HEK293T (cell line): ENCODE measurements at regions not wholly inside any gene's neighbourhood (a gene's known extent, or its start where the extent isn't known, plus 50 kb on each side); places are given as distances from the start of the nearest gene placed in this dataset.

Experiments used
- CTCF ChIA-PET: fragments of 350-600 bp; formaldehyde crosslinking; extraction: SDS; loops from one replicate; lab custom pipeline; 2021; ENCODE audit warnings: antibody characterized with exemption, inconsistent platforms; lab: Yijun Ruan, JAX
- POLR2A ChIA-PET: fragments of 350-600 bp; formaldehyde crosslinking; extraction: SDS; loops from one replicate; lab custom pipeline; 2020; ENCODE audit warnings: antibody characterized with exemption, inconsistent platforms; lab: Yijun Ruan, JAX
- DNase-seq: peaks from one replicate; pipeline ENCODE4 v3.0.0; 2012; ENCODE audit warnings: mixed read lengths; ENCODE audit errors: extremely low spot score
- ARNT ChIP-seq: fragments of 450-650 bp; IDR thresholded peaks from 2 replicates; pipeline ENCODE4 v1.6.1; 2017; ENCODE audit warnings: mild to moderate bottlenecking
- BHLHE40 ChIP-seq: fragments of 450-650 bp; IDR thresholded peaks from 2 replicates; pipeline ENCODE4 v1.6.1; 2016; ENCODE audit warnings: mild to moderate bottlenecking, moderate library complexity, borderline replicate concordance
- CTBP1 ChIP-seq: fragments of 450-650 bp; IDR thresholded peaks from 2 replicates; pipeline ENCODE4 v1.6.1; 2016; ENCODE audit warnings: borderline replicate concordance
- ELF4 ChIP-seq: fragments of 450-650 bp; IDR thresholded peaks from 2 replicates; pipeline ENCODE4 v1.6.1; 2017; ENCODE audit warnings: antibody characterized with exemption
- FOXA1 ChIP-seq: fragments of 450-650 bp; IDR thresholded peaks from 2 replicates; pipeline ENCODE4 v1.6.1; 2016; ENCODE audit warnings: mild to moderate bottlenecking
- FOXK2 ChIP-seq: fragments of 450-650 bp; IDR thresholded peaks from 2 replicates; pipeline ENCODE4 v1.6.1; 2016; ENCODE audit warnings: mild to moderate bottlenecking
- FOXM1 ChIP-seq: fragments of 450-650 bp; IDR thresholded peaks from 2 replicates; pipeline ENCODE4 v1.6.1; 2017; ENCODE audit warnings: mild to moderate bottlenecking, borderline replicate concordance
- HDGF ChIP-seq: fragments of 450-650 bp; IDR thresholded peaks from 2 replicates; pipeline ENCODE4 v1.6.1; 2017; ENCODE audit warnings: antibody characterized with exemption, borderline replicate concordance
- L3MBTL2 ChIP-seq: fragments of 450-650 bp; conservative IDR thresholded peaks from 2 replicates; pipeline ENCODE4 v1.6.1; 2016; ENCODE audit warnings: mild to moderate bottlenecking
- LEF1 ChIP-seq: fragments of 450-650 bp; IDR thresholded peaks from 2 replicates; pipeline ENCODE4 v1.6.1; 2017; ENCODE audit warnings: mild to moderate bottlenecking, borderline replicate concordance
- NFRKB ChIP-seq: fragments of 450-650 bp; IDR thresholded peaks from 2 replicates; pipeline ENCODE4 v1.6.1; 2016; ENCODE audit warnings: mild to moderate bottlenecking, moderate library complexity
- PKNOX1 ChIP-seq: fragments of 450-650 bp; IDR thresholded peaks from 2 replicates; pipeline ENCODE4 v1.6.1; 2016
- SP1 ChIP-seq: fragments of 450-650 bp; IDR thresholded peaks from 2 replicates; pipeline ENCODE4 v1.6.1; 2017
- SUZ12 ChIP-seq: fragments of 450-650 bp; IDR thresholded peaks from 2 replicates; pipeline ENCODE4 v1.6.1; 2016; ENCODE audit warnings: mild to moderate bottlenecking
- TARDBP ChIP-seq: fragments of 450-650 bp; IDR thresholded peaks from 2 replicates; pipeline ENCODE4 v1.6.1; 2016
- ZNF384 ChIP-seq: fragments of 450-650 bp; IDR thresholded peaks from 2 replicates; pipeline ENCODE4 v1.6.1; 2016

- POLR2A ChIA-PET: no interaction called here
- TF ChIP-seq LEF1 (no peak), TARDBP (no peak), SUZ12 (no peak), CTBP1 (no peak), FOXA1 (no peak), SP1 (no peak), FOXM1 (no peak), PKNOX1 (no peak), HDGF (no peak)
- no peak for DNase-seq
- CTCF ChIA-PET: no interaction called here
These were observed 51.2 kb upstream of the SEC16B start for GRCh38 chr1:178020968-178021640.

GRCh38 chr1:178021950-178022349, 52.1 kb upstream of the SEC16B start:
- TF ChIP-seq ARNT: no peak
- ChIA-PET CTCF (no interaction called here), POLR2A (no interaction called here)
- no peak for DNase-seq

DNA sequence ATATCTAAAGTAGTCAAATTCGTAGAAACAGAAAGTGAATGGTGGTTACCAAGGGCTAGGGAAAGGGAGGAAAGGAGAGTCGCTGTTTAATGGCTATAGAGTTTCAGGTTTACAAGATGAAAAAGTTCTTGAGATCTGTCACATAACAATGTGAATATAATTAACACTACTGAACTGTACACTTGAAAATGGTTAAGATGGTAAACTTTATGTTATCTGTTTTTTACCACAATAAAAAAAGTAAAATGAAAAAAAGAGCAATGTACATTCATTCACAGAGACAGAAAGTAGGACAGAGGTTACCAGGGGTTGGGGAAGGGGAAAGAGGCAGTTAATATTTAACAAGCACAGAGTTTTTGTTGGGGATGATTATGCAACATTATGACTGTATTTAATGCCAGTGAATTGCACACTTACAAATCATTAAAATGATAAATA, 53.3 kb upstream of the SEC16B start:
- POLR2A ChIA-PET: no interaction called here
- TF ChIP-seq TARDBP: no peak
- no peak for TF ChIP-seq FOXM1
- TF ChIP-seq PKNOX1: no peak
- no peak for TF ChIP-seq FOXA1
- no peak for TF ChIP-seq FOXK2
- TF ChIP-seq ARNT: no peak
- TF ChIP-seq HDGF: no peak
- TF ChIP-seq ZNF384: no peak
- no peak for TF ChIP-seq BHLHE40
- TF ChIP-seq CTBP1: no peak
- no peak for TF ChIP-seq SUZ12
- TF ChIP-seq NFRKB: no peak
- TF ChIP-seq L3MBTL2: no peak
- CTCF ChIA-PET: no interaction called here
- DNase-seq: no peak

DNA sequence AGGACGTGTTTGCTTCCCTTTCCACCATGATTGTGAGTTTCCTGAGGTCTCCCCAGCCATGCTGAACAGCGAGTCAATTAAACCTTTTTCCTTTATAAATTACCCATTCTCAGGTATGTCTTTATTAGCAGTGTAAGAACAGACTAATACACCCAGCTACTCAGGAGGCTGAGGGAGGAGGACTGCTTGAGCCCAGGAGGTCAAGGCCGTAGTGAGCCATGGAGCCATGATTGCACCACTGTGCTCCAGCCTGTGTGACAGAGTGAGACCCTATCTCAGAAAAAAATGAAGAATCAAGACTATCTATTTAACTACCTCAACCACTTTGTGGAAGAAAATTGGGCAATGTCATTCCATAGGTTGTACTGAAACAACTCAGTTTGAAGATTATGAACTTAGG, 54.6 kb upstream of the SEC16B start:
- CTCF ChIA-PET: no interaction called here
- no peak for DNase-seq
- no peak for TF ChIP-seq TARDBP
- no peak for TF ChIP-seq CTBP1
- no peak for TF ChIP-seq SUZ12
- TF ChIP-seq ZNF384: no peak
- TF ChIP-seq ARNT: no peak
- TF ChIP-seq LEF1: no peak
- no peak for TF ChIP-seq FOXK2
- no peak for TF ChIP-seq HDGF
- TF ChIP-seq PKNOX1: no peak
- no peak for TF ChIP-seq SP1
- no peak for TF ChIP-seq NFRKB
- TF ChIP-seq BHLHE40: no peak
- TF ChIP-seq ELF4: no peak
- TF ChIP-seq FOXM1: no peak
- TF ChIP-seq FOXA1: no peak
- TF ChIP-seq L3MBTL2: no peak
- POLR2A ChIA-PET: no interaction called here

GRCh38 chr1:178025613-178026356, 55.9 kb upstream of the SEC16B start:
- POLR2A ChIA-PET: no interaction called here

More at GRCh38 chr1:178025613-178026356, 55.9 kb upstream of the SEC16B start:
- no peak for DNase-seq
- CTCF ChIA-PET: no interaction called here
- TF ChIP-seq LEF1 (no peak), FOXA1 (no peak), PKNOX1 (no peak), FOXM1 (no peak), FOXK2 (no peak), HDGF (no peak), TARDBP (no peak), SP1 (no peak), NFRKB (no peak), ZNF384 (no peak), BHLHE40 (no peak), ARNT (no peak), ELF4 (no peak), SUZ12 (no peak), CTBP1 (no peak), L3MBTL2 (no peak)
